Left ventricle myocardium inferior (tissue), 1 donor: ENCODE measurements at regions not wholly inside any gene's neighbourhood (a gene's known extent, or its start where the extent isn't known, plus 50 kb on each side); places are given as distances from the start of the nearest gene placed in this dataset.

Experiments
- DNase-seq: peaks from one replicate; pipeline ENCODE4 v3.0.0-alpha.2; 2020
- H3K27ac ChIP-seq: fragments of 200-600 bp; replicated peaks from 2 replicates; pipeline ENCODE4 v1.8.0; 2021
- H3K27me3 ChIP-seq: fragments of 200-600 bp; 2 replicates; pipeline ENCODE4 v1.8.0; 2021; ENCODE audit warnings: low read depth
- H3K36me3 ChIP-seq: fragments of 200-600 bp; 2 replicates; pipeline ENCODE4 v1.8.0; 2021
- H3K4me1 ChIP-seq: fragments of 200-600 bp; 2 replicates; pipeline ENCODE4 v1.8.0; 2021
- H3K4me3 ChIP-seq: fragments of 200-600 bp; 2 replicates; pipeline ENCODE4 v1.8.0; 2021; ENCODE audit warnings: mild to moderate bottlenecking, moderate library complexity
- H3K9me3 ChIP-seq: fragments of 200-600 bp; replicated peaks from 2 replicates; pipeline ENCODE4 v1.8.0; 2021
- CTCF ChIP-seq: fragments of 200-600 bp; IDR thresholded peaks from 2 replicates; pipeline ENCODE4 v1.8.0; 2021; ENCODE audit warnings: antibody characterized with exemption, mild to moderate bottlenecking, borderline replicate concordance
- intact Hi-C: fragments of 100-400 bp; cut with micrococcal nuclease; formaldehyde crosslinking; loops from one replicate; pipeline ENCODE4 v1.11.0; 2022
- donor health status: DM: no; HTN: yes; CAD: no; lungs with severe emphysema.

GRCh38 chr20:43304598-43304997, 114.9 kb upstream of the PTPRT start:
- H3K9me3 ChIP-seq, result peaks cover 16% of the 10 kb centered on the region
- no peaks in the 10 kb centered on the region for H3K36me3 ChIP-seq
- no peaks in the 10 kb centered on the region for H3K4me1 ChIP-seq
- peaks cover 8% of the 10 kb centered on the region for H3K27me3 ChIP-seq
- DNase-seq, result no peak
- intact Hi-C loops, result no loop called here
- H3K4me3 ChIP-seq, result no peak overlapping the region
- H3K27ac ChIP-seq, result no peak overlapping the region
- TF ChIP-seq CTCF, result no peak

- H3K27me3 ChIP-seq, result peaks cover 8% of the 10 kb centered on the region
- no peak for DNase-seq
- no peak for TF ChIP-seq CTCF
- H3K27ac ChIP-seq, result no peak overlapping the region
- intact Hi-C loops, result no loop called here
- no peaks in the 10 kb centered on the region for H3K36me3 ChIP-seq
- H3K4me1 ChIP-seq, result no peaks in the 10 kb centered on the region
- peaks cover 6% of the 10 kb centered on the region for H3K9me3 ChIP-seq
- H3K4me3 ChIP-seq, result no peak overlapping the region
These were observed 113.2 kb upstream of the PTPRT start for GRCh38 chr20:43302936-43303335.

GRCh38 chr20:43300901-43301300, 111.2 kb upstream of the PTPRT start:
- Histone ChIP-seq H3K27me3 (peaks cover 8% of the 10 kb centered on the region), H3K4me1 (no peaks in the 10 kb centered on the region), H3K27ac (no peak overlapping the region), H3K4me3 (no peak overlapping the region), H3K9me3 (peaks cover 16% of the 10 kb centered on the region), H3K36me3 (no peaks in the 10 kb centered on the region)
- intact Hi-C loops, result no loop called here
- no peak for DNase-seq
- no peak for TF ChIP-seq CTCF

GRCh38 chr20:43295781-43296180, 106.1 kb upstream of the PTPRT start:
- intact Hi-C loops, result no loop called here
- no peak for TF ChIP-seq CTCF
- no peak for DNase-seq

GRCh38 chr20:43295263-43295662, 105.6 kb upstream of the PTPRT start:
- Histone ChIP-seq H3K36me3 (no peaks in the 10 kb centered on the region), H3K27me3 (no peaks in the 10 kb centered on the region), H3K4me1 (no peaks in the 10 kb centered on the region), H3K9me3 (peaks cover 10% of the 10 kb centered on the region), H3K4me3 (no peak overlapping the region), H3K27ac (no peak overlapping the region)
- TF ChIP-seq CTCF, result no peak
- intact Hi-C loops, result no loop called here
- DNase-seq, result no peak

More at GRCh38 chr20:43295781-43296180, 106.1 kb upstream of the PTPRT start:
- Histone ChIP-seq H3K4me3 (no peak overlapping the region), H3K4me1 (no peaks in the 10 kb centered on the region), H3K9me3 (peaks cover 10% of the 10 kb centered on the region), H3K27me3 (no peaks in the 10 kb centered on the region), H3K27ac (no peak overlapping the region), H3K36me3 (no peaks in the 10 kb centered on the region)

DNA sequence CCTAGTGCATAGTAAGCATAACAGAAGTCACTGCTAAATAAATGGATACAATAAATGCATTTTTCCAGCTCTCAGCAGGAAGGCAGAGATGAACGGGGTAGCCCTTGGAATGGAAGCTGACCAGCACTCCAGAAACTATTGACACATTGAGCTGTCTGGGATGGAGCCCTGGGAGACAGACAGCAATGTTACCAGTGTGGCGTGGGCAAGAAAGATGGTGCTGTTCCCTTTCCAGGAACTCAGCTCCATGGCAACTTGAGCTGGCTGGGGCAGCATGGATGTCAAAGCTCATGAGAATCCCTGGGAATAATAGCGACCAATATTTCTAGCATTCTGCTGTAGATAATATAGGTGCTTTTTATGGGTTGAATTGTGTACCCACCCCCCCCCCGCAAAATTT, 104.3 kb upstream of the PTPRT start:
- Histone ChIP-seq H3K27ac (no peak overlapping the region), H3K27me3 (no peaks in the 10 kb centered on the region), H3K4me1 (no peaks in the 10 kb centered on the region), H3K9me3 (peaks cover 10% of the 10 kb centered on the region), H3K36me3 (no peaks in the 10 kb centered on the region), H3K4me3 (no peak overlapping the region)
- no peak for DNase-seq
- intact Hi-C loops, result no loop called here
- TF ChIP-seq CTCF, result no peak
